ENCODE measurements at regions not wholly inside any gene's neighbourhood (a gene's known extent, or its start where the extent isn't known, plus 50 kb on each side); places are given as distances from the start of the nearest gene placed in this dataset.

- TF ChIP-seq CTCF (IDR thresholded peaks at IDR 0.05; ENCODE audit: poor library complexity, severe bottlenecking) (no peak), REST (IDR thresholded peaks at IDR 0.05; ENCODE audit: borderline replicate concordance) (no peak), POLR2AphosphoS5 (IDR thresholded peaks at IDR 0.05) (no peak), RAD21 (conservative IDR thresholded peaks at IDR 0.05) (no peak), EZH2 (IDR thresholded peaks at IDR 0.05; ENCODE audit: borderline replicate concordance, insufficient read depth, low read length, poor library complexity, severe bottlenecking) (no peak)
Measured at GRCh38 chr4:111045992-111046391, 423.1 kb upstream of the PITX2 start.
